ENCODE measurements at regions not wholly inside any gene's neighbourhood (a gene's known extent, or its start where the extent isn't known, plus 50 kb on each side); places are given as distances from the start of the nearest gene placed in this dataset.

DNA sequence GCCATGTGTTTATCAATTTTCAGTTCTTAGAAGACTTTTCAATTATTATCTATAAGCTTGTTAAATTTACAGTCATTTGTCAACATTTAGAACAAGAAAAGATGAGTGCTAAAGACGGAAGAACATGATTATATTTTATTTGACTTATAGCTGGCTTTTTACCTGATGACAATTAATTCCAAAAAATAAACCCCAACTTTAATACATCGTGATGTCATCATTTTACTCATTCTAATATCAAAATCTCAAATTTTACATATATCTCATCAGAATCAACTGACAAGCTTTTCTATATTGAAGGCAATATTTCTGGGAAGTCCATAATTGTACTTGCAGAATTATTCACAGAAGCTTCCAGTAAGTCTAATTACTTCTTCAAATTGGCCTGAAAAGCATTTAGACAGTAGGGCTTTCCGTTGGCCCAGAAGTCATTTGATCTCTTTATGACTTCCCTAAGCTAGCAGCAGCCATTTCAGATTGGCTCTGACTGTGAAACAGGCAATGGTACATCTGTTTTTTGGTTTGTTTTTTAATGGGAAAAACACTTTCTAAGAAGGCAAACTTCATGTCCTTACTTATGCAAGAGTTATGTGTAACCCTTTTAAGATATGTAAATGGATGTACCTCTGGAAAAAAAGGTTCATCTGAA lies 234.7 kb upstream of the PLSCR5 start:
- TF ChIP-seq, protein P1, sequence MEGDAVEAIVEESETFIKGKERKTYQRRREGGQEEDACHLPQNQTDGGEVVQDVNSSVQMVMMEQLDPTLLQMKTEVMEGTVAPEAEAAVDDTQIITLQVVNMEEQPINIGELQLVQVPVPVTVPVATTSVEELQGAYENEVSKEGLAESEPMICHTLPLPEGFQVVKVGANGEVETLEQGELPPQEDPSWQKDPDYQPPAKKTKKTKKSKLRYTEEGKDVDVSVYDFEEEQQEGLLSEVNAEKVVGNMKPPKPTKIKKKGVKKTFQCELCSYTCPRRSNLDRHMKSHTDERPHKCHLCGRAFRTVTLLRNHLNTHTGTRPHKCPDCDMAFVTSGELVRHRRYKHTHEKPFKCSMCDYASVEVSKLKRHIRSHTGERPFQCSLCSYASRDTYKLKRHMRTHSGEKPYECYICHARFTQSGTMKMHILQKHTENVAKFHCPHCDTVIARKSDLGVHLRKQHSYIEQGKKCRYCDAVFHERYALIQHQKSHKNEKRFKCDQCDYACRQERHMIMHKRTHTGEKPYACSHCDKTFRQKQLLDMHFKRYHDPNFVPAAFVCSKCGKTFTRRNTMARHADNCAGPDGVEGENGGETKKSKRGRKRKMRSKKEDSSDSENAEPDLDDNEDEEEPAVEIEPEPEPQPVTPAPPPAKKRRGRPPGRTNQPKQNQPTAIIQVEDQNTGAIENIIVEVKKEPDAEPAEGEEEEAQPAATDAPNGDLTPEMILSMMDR (IDR thresholded peaks at IDR 0.05) = no peak
- TF ChIP-seq POLR2A (IDR thresholded peaks at IDR 0.05) = no peak

Data from right lobe of liver (tissue), 4 donors.